GM19463 (cell line): ENCODE measurements at regions not wholly inside any gene's neighbourhood (a gene's known extent, or its start where the extent isn't known, plus 50 kb on each side); places are given as distances from the start of the nearest gene placed in this dataset.

Experiments used
- ATAC-seq: cut with Tn5 transposase; IDR thresholded peaks from one replicate; pipeline ENCODE4 v1.9.1; 2021; ENCODE audit warnings: mild to moderate bottlenecking, moderate library complexity; ENCODE audit not compliant: unreplicated experiment

GRCh38 chr2:128467321-128467969 lies 148.8 kb upstream of the HS6ST1 start:
- no peak for ATAC-seq

- ATAC-seq = no peak
Measured at GRCh38 chr2:128468186-128468920, 149.7 kb upstream of the HS6ST1 start.

GRCh38 chr2:128469203-128469602 lies 150.5 kb upstream of the HS6ST1 start:
- ATAC-seq = no peak

GRCh38 chr2:128469875-128470274 lies 151.2 kb upstream of the HS6ST1 start:
- ATAC-seq = no peak

GRCh38 chr2:128472789-128473174 lies 154.1 kb upstream of the HS6ST1 start:
- peak; percentile 33 for ATAC-seq

- ATAC-seq = peak; percentile 75
Measured at GRCh38 chr2:128473175-128474035, 154.7 kb upstream of the HS6ST1 start.

GRCh38 chr2:128474036-128474955 lies 155.6 kb upstream of the HS6ST1 start:
- ATAC-seq = no peak

GRCh38 chr2:128474962-128475361 lies 156.3 kb upstream of the HS6ST1 start:
- ATAC-seq = no peak

- ATAC-seq = no peak
Measured at GRCh38 chr2:128475427-128476211, 157.0 kb upstream of the HS6ST1 start.

GRCh38 chr2:128477026-128477820 lies 158.6 kb upstream of the HS6ST1 start:
- ATAC-seq = no peak

GRCh38 chr2:128477891-128478290 lies 159.2 kb upstream of the HS6ST1 start:
- no peak for ATAC-seq

- no peak for ATAC-seq
Measured at GRCh38 chr2:128485761-128486639, 167.3 kb upstream of the HS6ST1 start.

GRCh38 chr2:128486640-128487375 lies 168.1 kb upstream of the HS6ST1 start:
- ATAC-seq = no peak

- no peak for ATAC-seq
Measured at GRCh38 chr2:128487650-128488387, 169.2 kb upstream of the HS6ST1 start.

- no peak for ATAC-seq
Measured at GRCh38 chr2:128488434-128488833, 169.8 kb upstream of the HS6ST1 start.

GRCh38 chr2:128489526-128490273 lies 171.0 kb upstream of the HS6ST1 start:
- ATAC-seq = no peak
